Testis (tissue), 2 donors: ENCODE measurements at regions not wholly inside any gene's neighbourhood (a gene's known extent, or its start where the extent isn't known, plus 50 kb on each side); places are given as distances from the start of the nearest gene placed in this dataset.
"Not testable (repeated sequence)": the region's sequence is repeated elsewhere in the genome, so short reads cannot be mapped to it uniquely, and the experiment has no call there.

Experiments
- DNase-seq: peaks from one replicate; pipeline ENCODE4 v3.0.0-alpha.2; 2019
- H3K27ac ChIP-seq, 2 donors: fragments of 200-600 bp; sonication (generic); one replicate each; pipeline ENCODE4 v1.5.1; 2019
- H3K27me3 ChIP-seq: fragments of 200-600 bp; sonication (generic); one replicate; pipeline ENCODE4 v1.5.1; 2019
- H3K36me3 ChIP-seq: fragments of 200-600 bp; sonication (generic); one replicate; pipeline ENCODE4 v1.5.1; 2017; ENCODE audit warnings: low read depth; ENCODE audit errors: missing control alignments
- H3K4me1 ChIP-seq: fragments of 200-600 bp; sonication (generic); one replicate; pipeline ENCODE4 v1.5.1; 2019
- H3K4me3 ChIP-seq, 2 donors: fragments of 200-600 bp; sonication (generic); one replicate each; pipeline ENCODE4 v1.5.1; 2017 to 2019
- H3K9me3 ChIP-seq: fragments of 200-600 bp; sonication (generic); one replicate; pipeline ENCODE4 v1.5.1; 2017
- CTCF ChIP-seq, 3 experiments: fragments of 450-650 bp in 2 of 3; fragments of 200-600 bp in 1 of 3; sonication (generic) in 1 of 3; IDR thresholded peaks; one replicate each; pipeline ENCODE4 v1.5.1; 2016 to 2019; ENCODE audit warnings: antibody characterized with exemption in 3 of 3, mild to moderate bottlenecking in 2 of 3, moderate library complexity in 1 of 3
- POLR2A ChIP-seq: fragments of 450-650 bp; IDR thresholded peaks from one replicate; pipeline ENCODE4 v1.6.1; 2017; ENCODE audit warnings: antibody characterized with exemption, mild to moderate bottlenecking, moderate library complexity
- WGBS, 2 donors: methylation state at CpG; one replicate each; pipeline ENCODE4 v1.1.5; 2018; 5-methylcytosine and 5-hydroxymethylcytosine counted together
- intact Hi-C: fragments of 100-400 bp; cut with DNase I; formaldehyde crosslinking; loops from one replicate; pipeline ENCODE4 v1.15.1; 2023; ENCODE audit warnings: low total_unique reads

- Histone ChIP-seq H3K27ac (no peak overlapping the region), H3K4me1 (no peaks in the 10 kb centered on the region), H3K27me3 (no peaks in the 10 kb centered on the region), H3K4me3 (no peak overlapping the region), H3K36me3 (no peaks in the 10 kb centered on the region), H3K9me3 (no peaks in the 10 kb centered on the region)
- intact Hi-C loops, result no loop called here
- no peak for TF ChIP-seq CTCF (IDR thresholded peaks at IDR 0.05)
- TF ChIP-seq POLR2A, result no peak
- no peak for DNase-seq
These were observed 60.9 kb downstream of the ADRB2 start for GRCh38 chr5:148887123-148887881.

GRCh38 chr5:148889936-148890335 is 63.5 kb downstream of the ADRB2 start:
- H3K9me3 ChIP-seq, intact Hi-C loops, H3K27me3 ChIP-seq, DNase-seq, H3K4me3 ChIP-seq, H3K4me1 ChIP-seq, H3K27ac ChIP-seq, H3K36me3 ChIP-seq: not testable (repeated sequence)
- WGBS, 2 donors, result 75 to 85% methylated on average over 5 of the region's 5 CpGs

GRCh38 chr5:148895441-148895840 is 69.0 kb downstream of the ADRB2 start:
- H3K9me3 ChIP-seq, H3K4me3 ChIP-seq, DNase-seq, H3K27ac ChIP-seq, H3K4me1 ChIP-seq, H3K27me3 ChIP-seq, intact Hi-C loops, H3K36me3 ChIP-seq: not testable (repeated sequence)
- whole genome bisulfite sequencing, 2 donors, result 86 to 100% methylated on average over 1 of the region's 1 CpG

- Histone ChIP-seq H3K4me3 (no peak overlapping the region), H3K27ac (no peak overlapping the region), H3K36me3 (no peaks in the 10 kb centered on the region), H3K4me1 (no peaks in the 10 kb centered on the region), H3K9me3 (no peaks in the 10 kb centered on the region), H3K27me3 (no peaks in the 10 kb centered on the region)
- 82 to 86% methylated on average over 9 of the region's 9 CpGs for WGBS, 2 donors
- intact Hi-C loops, result no loop called here
- no peak for DNase-seq
- TF ChIP-seq CTCF (IDR thresholded peaks at IDR 0.05), result no peak
- TF ChIP-seq POLR2A, result no peak
These were observed 71.4 kb downstream of the ADRB2 start for GRCh38 chr5:148897842-148898241.

GRCh38 chr5:148898413-148899075 is 72.1 kb downstream of the ADRB2 start:
- intact Hi-C loops, result no loop called here
- no peak overlapping the region for H3K4me3 ChIP-seq

More at GRCh38 chr5:148898413-148899075, 72.1 kb downstream of the ADRB2 start:
- Histone ChIP-seq H3K4me1 (no peaks in the 10 kb centered on the region), H3K36me3 (no peaks in the 10 kb centered on the region), H3K27me3 (no peaks in the 10 kb centered on the region), H3K9me3 (no peaks in the 10 kb centered on the region), H3K27ac (no peak overlapping the region)
- 91 to 95% methylated on average over 2 of the region's 2 CpGs for WGBS, 2 donors
- TF ChIP-seq POLR2A (no peak), CTCF (IDR thresholded peaks at IDR 0.05) (no peak)
- no peak for DNase-seq
